GM18502 (cell line): ENCODE measurements at regions not wholly inside any gene's neighbourhood (a gene's known extent, or its start where the extent isn't known, plus 50 kb on each side); places are given as distances from the start of the nearest gene placed in this dataset.

Experiments
- ATAC-seq: cut with Tn5 transposase; IDR thresholded peaks from one replicate; pipeline ENCODE4 v1.9.1; 2021; ENCODE audit warnings: mild to moderate bottlenecking; ENCODE audit not compliant: unreplicated experiment, poor library complexity

- ATAC-seq = peak; percentile 84
Observed at GRCh38 chr2:43059183-43059897, 167.1 kb downstream of the ZFP36L2 start.

- ATAC-seq = no peak
Observed at GRCh38 chr2:43058726-43059110, 167.7 kb downstream of the ZFP36L2 start.

- ATAC-seq = no peak
Observed at GRCh38 chr2:43057742-43058725, 168.4 kb downstream of the ZFP36L2 start.

GRCh38 chr2:43057026-43057741 is 169.2 kb downstream of the ZFP36L2 start:
- no peak for ATAC-seq

- no peak for ATAC-seq
Observed at GRCh38 chr2:43055985-43056384, 170.4 kb downstream of the ZFP36L2 start.

- no peak for ATAC-seq
Observed at GRCh38 chr2:43055086-43055912, 171.1 kb downstream of the ZFP36L2 start.

GRCh38 chr2:43054367-43054766 is 172.0 kb downstream of the ZFP36L2 start:
- no peak for ATAC-seq

GRCh38 chr2:43052944-43053306 is 173.5 kb downstream of the ZFP36L2 start:
- no peak for ATAC-seq

GRCh38 chr2:43052204-43052943 is 174.0 kb downstream of the ZFP36L2 start:
- no peak for ATAC-seq

- ATAC-seq = no peak
Observed at GRCh38 chr2:43051338-43051737, 175.1 kb downstream of the ZFP36L2 start.

GRCh38 chr2:43050866-43051265 is 175.5 kb downstream of the ZFP36L2 start:
- no peak for ATAC-seq

GRCh38 chr2:43049836-43050801 is 176.3 kb downstream of the ZFP36L2 start:
- ATAC-seq = no peak

GRCh38 chr2:43047187-43047780 is 179.1 kb downstream of the ZFP36L2 start:
- no peak for ATAC-seq

GRCh38 chr2:43045866-43046265 is 180.5 kb downstream of the ZFP36L2 start:
- no peak for ATAC-seq

- no peak for ATAC-seq
Observed at GRCh38 chr2:43044093-43044681, 182.2 kb downstream of the ZFP36L2 start.

GRCh38 chr2:43043553-43043870 is 182.9 kb downstream of the ZFP36L2 start:
- ATAC-seq = no peak

GRCh38 chr2:43041661-43042360 is 184.6 kb downstream of the ZFP36L2 start:
- ATAC-seq = no peak
